HepG2 (cell line): ENCODE measurements at regions not wholly inside any gene's neighbourhood (a gene's known extent, or its start where the extent isn't known, plus 50 kb on each side); places are given as distances from the start of the nearest gene placed in this dataset.

Experiments used
- ATAC-seq: fragments of 200-7000 bp; cut with Tn5 transposase; 3 replicates; pipeline ENCODE4 v1.9.1; 2020; ENCODE audit warnings: mild to moderate bottlenecking, moderate library complexity
- BruUV-seq: library from RNA; stranded (reverse); fragments of 400-500 nt; replicated peaks from 2 replicates; lab custom pipeline; 2021; lab: Mats Ljungman, UMichigan
- CTCF ChIA-PET: fragments of 300-600 bp; formaldehyde crosslinking; extraction: SDS; loops from one replicate; lab custom pipeline; 2021; ENCODE audit warnings: low total read pairs, inconsistent platforms, low intra/inter-chr PET ratio; lab: Yijun Ruan, JAX
- POLR2A ChIA-PET: fragments of 350-600 bp; sonication (Branson Sonifier 250); formaldehyde crosslinking; loops from one replicate; lab custom pipeline; 2020; ENCODE audit warnings: antibody characterized with exemption, inconsistent platforms; lab: Yijun Ruan, JAX
- DNase-seq: peaks from one replicate; pipeline ENCODE4 v3.0.0-alpha.2; 2015; ENCODE audit warnings: low spot score
- FAIRE-seq: peaks from 3 replicates; lab custom pipeline; 2011; peaks lifted over from hg19 to GRCh38; lab: Jason Lieb, UNC
- H2AFZ ChIP-seq: one replicate; pipeline ENCODE4 v1.6.1; 2011; ENCODE audit warnings: low read length, inconsistent platforms
- H3K27ac ChIP-seq: fragments of 300-600 bp; 3 replicates; pipeline ENCODE4 v1.8.0; 2011; ENCODE audit warnings: mixed run types, mild to moderate bottlenecking, mixed read lengths, low read length, inconsistent platforms; ENCODE audit not compliant: insufficient read depth; ENCODE audit errors: extremely low read length
- H3K27me3 ChIP-seq, 2 experiments: fragments of 200-600 bp in 1 of 2; 2 replicates in 1 of 2; 3 replicates in 1 of 2; pipeline versions ENCODE4 v1.6.0 to v1.8.0; 2011; ENCODE audit warnings: low read length in 2 of 2, mild to moderate bottlenecking in 2 of 2, moderate library complexity in 2 of 2, inconsistent platforms in 1 of 2; ENCODE audit not compliant: insufficient read depth in 2 of 2, control insufficient read depth in 1 of 2
- H3K36me3 ChIP-seq, 2 experiments: fragments of 200-600 bp in 1 of 2; replicated peaks in 1 of 2; 2 replicates in 1 of 2; 3 replicates in 1 of 2; pipeline versions ENCODE4 v1.5.1 to v1.8.0; 2011; ENCODE audit warnings: low read length in 2 of 2, inconsistent platforms in 1 of 2; ENCODE audit not compliant: insufficient read depth in 2 of 2, control insufficient read depth in 1 of 2
- H3K4me1 ChIP-seq: 2 replicates; pipeline ENCODE4 v1.5.1; 2012; ENCODE audit warnings: low read length, inconsistent platforms; ENCODE audit not compliant: insufficient read depth
- H3K4me2 ChIP-seq: 2 replicates; pipeline ENCODE4 v1.6.0; 2011; ENCODE audit warnings: low read depth, low read length, inconsistent platforms
- H3K4me3 ChIP-seq, 3 experiments: fragments of 200-600 bp in 1 of 3; sonication (generic), shearing (Covaris generic) in 1 of 3; replicated peaks in 1 of 3; 2 replicates each; pipeline ENCODE4 v1.5.1; 2011 to 2016; ENCODE audit warnings: low read length in 3 of 3, inconsistent platforms in 2 of 3, low read depth in 2 of 3, mild to moderate bottlenecking in 2 of 3, control low read depth in 1 of 3, mixed read lengths in 1 of 3; ENCODE audit not compliant: insufficient read depth in 1 of 3
- H3K79me2 ChIP-seq: one replicate; pipeline ENCODE4 v1.6.1; 2011; ENCODE audit warnings: low read length, inconsistent platforms; ENCODE audit not compliant: insufficient read depth
- H3K9ac ChIP-seq: 2 replicates; pipeline ENCODE4 v1.6.0; 2011; ENCODE audit warnings: mild to moderate bottlenecking, low read depth, low read length, inconsistent platforms; ENCODE audit not compliant: insufficient read depth
- H3K9me3 ChIP-seq: 2 replicates; pipeline ENCODE4 v1.5.1; 2012; ENCODE audit warnings: mild to moderate bottlenecking, low read length
- H4K20me1 ChIP-seq: 2 replicates; pipeline ENCODE4 v1.6.0; 2011; ENCODE audit warnings: inconsistent platforms, mild to moderate bottlenecking, low read length, moderate library complexity; ENCODE audit not compliant: insufficient read depth
- CREB3 ChIP-seq: sonication (generic); formaldehyde crosslinking; IDR thresholded peaks from 2 replicates; pipeline ENCODE4 v1.5.0; 2020; ENCODE audit warnings: missing genetic modification reagents
- HMGA1 ChIP-seq: sonication (generic); formaldehyde crosslinking; conservative IDR thresholded peaks from 2 replicates; pipeline ENCODE4 v1.4.0; 2020; ENCODE audit warnings: missing genetic modification reagents
- MTF2 ChIP-seq: sonication (generic); formaldehyde crosslinking; IDR thresholded peaks from 2 replicates; pipeline ENCODE4 v1.5.0; 2020; ENCODE audit warnings: missing genetic modification reagents, borderline replicate concordance
- NFE2 ChIP-seq: sonication (generic); formaldehyde crosslinking; IDR thresholded peaks from 2 replicates; pipeline ENCODE4 v1.4.0; 2020; ENCODE audit warnings: missing genetic modification reagents
- PAF1 ChIP-seq: IDR thresholded peaks from 2 replicates; pipeline ENCODE4 v1.6.1; 2016; ENCODE audit warnings: missing genetic modification reagents, missing compliant biosample characterization
- RCOR2 ChIP-seq: IDR thresholded peaks from 2 replicates; pipeline ENCODE4 v1.6.1; 2016; ENCODE audit warnings: missing biosample characterization, missing genetic modification reagents
- ZNF550 ChIP-seq: sonication (generic); formaldehyde crosslinking; IDR thresholded peaks from 2 replicates; pipeline ENCODE4 v1.4.0; 2020; ENCODE audit warnings: mild to moderate bottlenecking, missing genetic modification reagents, borderline replicate concordance
- ZNF577 ChIP-seq: sonication (generic); formaldehyde crosslinking; IDR thresholded peaks from 2 replicates; pipeline ENCODE4 v1.4.0; 2020; ENCODE audit warnings: mild to moderate bottlenecking, low read depth, missing genetic modification reagents, borderline replicate concordance
- ZNF607 ChIP-seq: sonication (generic); formaldehyde crosslinking; IDR thresholded peaks from 2 replicates; pipeline ENCODE4 v1.5.1; 2020; ENCODE audit warnings: missing genetic modification reagents, mild to moderate bottlenecking, borderline replicate concordance
- ZNF616 ChIP-seq: sonication (generic); formaldehyde crosslinking; IDR thresholded peaks from 2 replicates; pipeline ENCODE4 v1.5.0; 2020; ENCODE audit warnings: low read depth, mild to moderate bottlenecking, missing genetic modification reagents
- ZNF709 ChIP-seq: sonication (generic); formaldehyde crosslinking; IDR thresholded peaks from 2 replicates; pipeline ENCODE4 v1.5.0; 2020; ENCODE audit warnings: mild to moderate bottlenecking, missing genetic modification reagents
- ZNF780A ChIP-seq: sonication (generic); formaldehyde crosslinking; IDR thresholded peaks from 2 replicates; pipeline ENCODE4 v1.8.0; 2022; ENCODE audit warnings: mild to moderate bottlenecking, missing genetic modification reagents, moderate library complexity
- WGBS: methylation state at CpG from one replicate; pipeline ENCODE4 v1.1.6; 2017; ENCODE audit warnings: low lambda C conversion rate; 5-methylcytosine and 5-hydroxymethylcytosine counted together
- in situ Hi-C: cut with HindIII; loops from 2 replicates; pipeline ENCODE4 v1.10.0; 2017; ENCODE audit warnings: low pct_unique_long_range_greater_than_20kb; ENCODE audit not compliant: extremely low pct_ligation_motif_present
- intact Hi-C: fragments of 100-400 bp; cut with micrococcal nuclease; formaldehyde crosslinking; loops from one replicate; pipeline ENCODE4 v1.10.0; 2022; ENCODE audit not compliant: unreplicated experiment

GRCh38 chr13:73984201-73984600 is 150.0 kb downstream of the KLF12 start:
- CTCF ChIA-PET = no interaction called here
- POLR2A ChIA-PET = no interaction called here
- H2AFZ ChIP-seq = no peak overlapping the region
- FAIRE-seq = no peak
- H3K4me3 ChIP-seq = no peak overlapping the region
- no peak overlapping the region for H3K27ac ChIP-seq
- no peaks in the 10 kb centered on the region for H3K36me3 ChIP-seq
- H3K9me3 ChIP-seq = no peaks in the 10 kb centered on the region
- H3K4me1 ChIP-seq = peaks cover 2% of the 10 kb centered on the region; the same call in 1 of the 2 replicates
- intact Hi-C loops = no loop called here
- no TSS peak for BruUV-seq
- no peak for TF ChIP-seq ZNF780A (CRISPR knock-in tag)
- no peak for TF ChIP-seq NFE2 (CRISPR knock-in tag)
- TF ChIP-seq ZNF577 (CRISPR knock-in tag) = no peak
- TF ChIP-seq HMGA1 (CRISPR knock-in tag) = no peak
- no peak for TF ChIP-seq MTF2 (CRISPR knock-in tag)
- TF ChIP-seq CREB3 = no peak
- no peak for TF ChIP-seq ZNF607
- no peak for TF ChIP-seq ZNF709
- no peak for TF ChIP-seq PAF1
- TF ChIP-seq RCOR2 (CRISPR knock-in tag) = no peak
- no peak for TF ChIP-seq ZNF550
- TF ChIP-seq ZNF616 (CRISPR knock-in tag) = no peak
- H4K20me1 ChIP-seq = no peaks in the 10 kb centered on the region
- no peaks in the 10 kb centered on the region for H3K79me2 ChIP-seq
- no peak for ATAC-seq
- in situ Hi-C loops = no loop called here
- no peak overlapping the region for H3K9ac ChIP-seq
- WGBS = 66% methylated on average over 4 of the region's 11 CpGs
- no peak overlapping the region for H3K4me2 ChIP-seq
- no peak for DNase-seq
- H3K27me3 ChIP-seq = no peaks in the 10 kb centered on the region
